Hematopoietic multipotent progenitor cell treated with erythropoietin and hydrocortisone succinate and interleukin-3 and kit ligand, for 6 days (in vitro differentiated cells): ENCODE measurements at regions not wholly inside any gene's neighbourhood (a gene's known extent, or its start where the extent isn't known, plus 50 kb on each side); places are given as distances from the start of the nearest gene placed in this dataset.
"Not testable (repeated sequence)": the region's sequence is repeated elsewhere in the genome, so short reads cannot be mapped to it uniquely, and the experiment has no call there.

Experiments
- DNase-seq: peaks from one replicate; pipeline ENCODE4 v3.0.0-alpha.2; 2015

DNA sequence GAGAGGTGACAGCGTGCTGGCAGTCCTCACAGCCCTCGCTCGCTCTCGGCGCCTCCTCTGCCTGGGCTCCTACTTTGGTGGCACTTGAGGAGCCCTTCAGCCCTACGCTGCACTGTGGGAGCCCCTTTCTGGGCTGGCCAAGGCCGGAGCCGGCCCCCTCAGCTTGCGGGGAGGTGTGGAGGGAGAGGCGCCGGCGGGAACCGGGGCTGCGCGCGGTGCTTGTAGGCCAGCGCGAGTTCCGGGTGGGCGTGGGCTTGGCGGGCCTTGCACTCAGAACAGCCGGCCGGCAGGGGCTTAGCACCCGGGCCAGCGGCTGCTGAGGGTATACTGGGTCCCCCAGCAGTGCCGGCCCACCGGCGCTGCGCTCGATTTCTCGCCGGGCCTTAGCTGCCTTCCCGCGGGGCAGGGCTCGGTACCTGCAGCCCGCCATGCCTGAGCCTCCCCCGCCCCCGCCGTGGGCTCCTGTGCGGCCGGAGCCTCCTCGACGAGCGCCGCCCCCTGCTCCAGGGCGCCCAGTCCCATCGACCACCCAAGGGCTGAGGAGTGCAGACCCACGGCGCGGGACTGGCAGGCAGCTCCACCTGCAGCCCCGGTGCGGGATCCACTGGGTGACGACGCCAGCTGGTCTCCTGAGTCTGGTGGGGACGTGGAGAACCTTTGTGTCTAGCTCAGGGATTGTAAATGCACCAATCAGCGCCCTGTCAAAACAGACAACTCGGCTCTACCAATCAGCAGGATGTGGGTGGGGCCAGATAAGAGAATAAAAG is 661.0 kb downstream of the ETNK1 start:
- DNase-seq, result not testable (repeated sequence)

- no peak for DNase-seq
Measured at GRCh38 chr12:23290627-23291330, 658.7 kb downstream of the SOX5 start.

DNA sequence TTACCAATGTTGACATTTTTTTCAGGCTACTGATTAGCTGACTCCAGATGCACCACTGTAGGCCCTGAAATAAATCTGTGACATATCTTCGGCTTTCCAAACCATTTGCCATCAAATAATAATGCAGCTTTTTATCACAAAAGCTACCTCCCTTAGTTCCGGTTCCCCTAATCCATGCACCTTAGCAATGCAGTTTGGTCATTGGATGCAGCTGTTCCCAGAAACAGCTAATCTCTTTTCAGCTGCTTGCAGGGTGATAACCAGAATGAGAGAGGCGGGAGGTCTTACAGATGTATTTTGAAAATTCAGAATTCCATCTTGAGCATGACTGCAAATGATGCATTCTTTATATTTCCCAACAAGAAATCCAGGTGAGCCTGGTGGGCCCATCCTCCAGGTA is 646.2 kb downstream of the SOX5 start:
- DNase-seq, result no peak

GRCh38 chr12:23303821-23304220 is 645.6 kb downstream of the SOX5 start:
- no peak for DNase-seq

- DNase-seq, result no peak
Measured at GRCh38 chr12:23333938-23334337, 615.5 kb downstream of the SOX5 start.

DNA sequence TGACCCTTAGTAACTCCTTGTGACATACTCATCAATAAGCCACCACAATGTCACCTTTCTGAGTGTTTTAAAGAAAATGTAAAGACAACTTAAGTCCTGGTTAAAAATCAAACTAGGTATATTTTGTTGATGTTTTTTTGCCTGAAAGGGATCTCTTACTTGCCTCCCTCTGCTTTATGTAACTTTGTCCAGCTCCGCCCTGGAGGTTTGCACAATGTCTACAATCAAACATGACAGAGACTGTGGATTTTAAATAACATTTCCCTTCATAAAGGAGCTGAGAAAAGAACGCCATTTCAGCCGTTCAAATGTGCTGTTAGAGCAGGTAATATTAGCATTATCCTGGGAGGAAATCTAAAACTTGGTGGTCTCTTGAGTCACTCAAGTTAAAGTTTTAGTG is 613.9 kb downstream of the SOX5 start:
- no peak for DNase-seq

DNA sequence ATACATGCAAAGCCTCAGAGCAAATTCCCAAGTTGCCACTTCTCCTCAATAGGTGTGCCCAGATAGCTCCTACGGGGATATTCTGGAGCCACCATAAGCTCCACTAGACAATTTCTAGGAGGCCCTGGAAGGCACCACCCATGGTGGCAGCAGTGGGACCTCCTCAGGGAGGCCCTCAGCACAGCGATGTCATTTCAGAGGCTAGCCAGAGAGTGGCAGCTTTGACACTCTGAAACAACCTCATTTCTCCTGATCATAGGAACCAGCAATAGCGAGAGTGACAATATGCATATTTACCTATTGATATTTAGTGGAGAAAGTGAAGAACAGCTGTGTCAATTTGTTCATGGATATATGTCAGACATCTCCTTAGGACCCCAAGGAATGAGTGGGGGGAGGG is 612.3 kb downstream of the SOX5 start:
- no peak for DNase-seq

GRCh38 chr12:23340351-23340750 is 609.1 kb downstream of the SOX5 start:
- no peak for DNase-seq

GRCh38 chr12:23342407-23342806 is 607.1 kb downstream of the SOX5 start:
- DNase-seq, result no peak

- DNase-seq, result no peak
Measured at GRCh38 chr12:23349564-23349963, 599.9 kb downstream of the SOX5 start.

DNA sequence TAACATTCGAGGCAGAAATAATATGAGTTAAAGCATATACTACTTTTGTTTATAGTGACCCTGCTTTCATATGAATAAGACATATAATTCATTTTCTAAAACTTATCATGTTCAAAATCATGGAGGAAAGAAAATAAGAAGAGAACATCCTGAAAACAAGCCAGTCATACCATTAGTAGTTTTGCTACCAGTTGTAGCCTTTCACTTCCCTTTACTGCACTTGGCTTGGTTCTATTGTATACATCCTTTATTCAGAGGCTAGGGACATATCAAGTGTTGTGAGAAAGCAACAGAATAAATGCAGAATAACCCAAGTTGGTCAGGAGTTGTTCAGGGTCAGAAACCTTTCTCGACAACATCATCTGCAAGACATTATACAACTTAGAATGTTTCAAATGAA is 598.7 kb downstream of the SOX5 start:
- no peak for DNase-seq

DNA sequence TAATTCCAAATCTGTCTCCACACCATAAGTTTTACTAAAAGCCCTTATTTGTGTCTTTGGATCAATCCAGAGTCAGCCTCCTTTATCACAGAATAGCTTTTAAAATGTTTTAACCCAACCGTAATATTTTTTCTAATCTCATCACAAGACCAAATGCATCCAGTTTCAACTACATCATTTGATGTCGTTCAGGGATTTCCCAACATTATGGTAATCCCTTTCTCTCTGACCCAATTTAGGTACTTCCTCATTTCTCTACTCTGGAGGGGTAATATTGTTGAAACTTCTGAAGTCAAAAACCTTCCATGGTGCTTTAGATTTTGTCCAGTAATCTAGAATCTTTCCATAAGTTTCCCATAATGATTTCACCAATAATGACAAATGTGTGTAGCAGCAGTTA is 596.8 kb downstream of the SOX5 start:
- no peak for DNase-seq

DNA sequence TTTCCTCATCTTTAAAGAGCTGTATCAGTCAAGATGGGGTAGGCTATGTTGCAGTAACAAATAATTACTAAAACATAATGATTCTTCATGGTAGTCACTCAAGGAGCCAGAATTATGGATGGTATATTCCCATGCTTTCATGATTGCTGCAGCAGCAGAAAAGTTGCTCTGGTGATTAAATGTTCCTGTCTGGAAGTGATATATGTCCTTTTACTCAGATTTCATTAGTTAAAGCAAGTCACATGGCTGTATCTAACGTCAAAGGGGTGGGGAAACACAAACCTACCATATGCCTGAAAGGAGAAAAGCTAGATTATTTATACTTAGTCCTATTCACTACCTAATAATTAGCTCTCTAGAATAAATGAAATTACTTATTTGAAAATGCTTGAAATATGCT is 594.7 kb downstream of the SOX5 start:
- no peak for DNase-seq

- DNase-seq, result no peak
Measured at GRCh38 chr12:23356440-23356839, 593.0 kb downstream of the SOX5 start.

DNA sequence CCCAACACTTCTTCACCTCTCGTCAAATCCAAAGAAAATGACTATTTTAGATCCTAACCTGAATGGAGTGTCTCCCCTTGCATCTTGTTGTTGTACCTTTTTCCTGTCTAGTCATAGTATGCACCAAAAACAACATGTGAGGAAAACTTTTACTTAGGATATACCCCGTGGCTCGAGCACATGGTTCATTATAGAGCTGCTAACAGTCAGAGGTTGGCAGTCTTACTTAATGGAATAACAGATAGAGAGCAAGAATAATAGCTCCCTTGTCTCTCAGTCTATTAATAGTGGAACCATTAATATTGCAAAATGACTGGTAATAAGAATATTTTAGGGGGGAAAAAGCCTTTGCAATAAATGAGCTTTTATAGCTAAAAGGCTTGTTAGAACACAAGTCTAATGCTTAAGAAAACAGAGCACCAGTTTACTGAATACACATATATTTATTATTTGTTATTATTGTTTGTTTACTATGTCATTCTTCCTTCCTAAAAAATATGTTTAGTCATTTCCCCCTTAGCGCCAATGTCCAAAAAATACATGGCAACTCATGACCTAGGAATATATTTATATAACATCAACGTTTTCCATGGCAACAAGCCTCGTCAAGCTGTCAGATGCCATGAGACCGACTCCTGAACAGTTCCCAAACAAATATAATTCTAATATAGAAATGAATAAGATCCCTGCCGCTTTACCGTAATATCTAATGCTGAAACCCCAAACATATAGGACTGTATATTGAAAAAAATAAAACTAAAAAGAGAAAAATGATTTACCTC is 592.4 kb downstream of the SOX5 start:
- no peak for DNase-seq

DNA sequence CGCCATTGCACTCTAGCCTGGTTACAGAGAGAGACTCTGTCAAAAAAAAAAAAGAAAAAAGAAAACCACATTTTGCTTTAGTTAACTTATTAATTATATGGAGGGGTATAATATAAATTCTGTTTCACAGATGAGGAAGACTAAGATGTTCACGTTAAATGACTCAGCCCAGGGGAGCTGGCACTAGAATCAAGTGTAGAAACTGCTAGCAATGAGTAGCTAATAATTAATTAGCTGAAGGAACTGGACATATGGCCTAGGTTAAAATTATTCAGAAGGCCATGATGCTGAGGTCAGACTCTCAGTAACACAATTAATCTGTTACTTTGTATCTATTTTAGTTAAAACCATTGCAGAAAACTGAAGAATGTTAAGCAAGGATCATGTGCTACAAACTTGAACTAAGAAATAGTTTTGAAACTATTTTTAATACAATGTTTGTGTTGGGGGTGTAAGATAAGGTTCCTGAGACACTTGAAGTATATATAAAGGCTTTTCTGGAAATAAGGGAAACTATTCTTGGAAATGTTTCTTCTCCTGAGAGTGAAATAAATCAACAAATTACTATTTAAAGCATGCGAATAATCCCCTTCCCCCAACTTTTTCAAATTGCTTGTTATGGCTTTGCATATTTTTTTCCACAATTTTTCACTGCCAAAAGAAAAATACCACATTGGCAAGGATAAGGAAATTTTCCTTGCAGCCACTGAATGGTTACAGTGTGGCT is 589.3 kb downstream of the SOX5 start:
- no peak for DNase-seq

DNA sequence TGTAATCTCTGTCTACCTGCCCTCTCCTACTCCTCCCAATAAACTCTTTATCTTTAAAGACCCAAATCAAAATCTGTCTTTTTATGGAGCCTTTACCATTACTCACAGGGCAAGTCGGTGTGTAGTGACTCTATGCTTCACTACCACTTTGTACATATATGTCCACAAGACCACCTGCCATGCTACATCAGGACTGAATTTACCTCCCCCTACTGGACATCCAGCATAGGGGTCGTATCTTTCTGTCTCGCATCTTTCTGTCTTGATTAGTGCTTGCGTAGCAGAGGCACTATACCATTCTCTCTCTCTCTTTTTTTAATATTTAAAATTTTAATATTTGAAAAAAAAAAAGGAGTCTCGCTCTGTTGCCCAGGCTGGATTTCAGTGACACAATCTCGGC is 587.5 kb downstream of the SOX5 start:
- DNase-seq, result no peak

DNA sequence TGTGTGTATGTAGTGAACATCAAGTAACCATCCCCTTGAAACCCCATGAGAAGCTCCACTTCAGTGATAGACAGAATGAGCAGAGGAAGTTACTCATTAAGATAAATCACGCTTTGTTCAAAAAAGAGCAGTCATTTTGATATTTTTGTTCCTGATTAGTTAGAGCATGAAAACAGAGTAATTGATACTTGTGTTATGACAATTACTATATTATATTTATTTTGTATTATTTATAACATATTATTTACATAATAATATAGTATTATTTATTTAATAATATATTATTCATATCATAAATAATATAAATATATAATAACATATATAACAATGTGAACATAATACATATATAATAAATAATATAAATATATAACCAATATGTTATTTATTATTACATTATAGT is 580.9 kb downstream of the SOX5 start:
- no peak for DNase-seq

- DNase-seq, result no peak
Measured at GRCh38 chr12:23375621-23376020, 573.8 kb downstream of the SOX5 start.

- no peak for DNase-seq
Measured at GRCh38 chr12:23376238-23376637, 573.2 kb downstream of the SOX5 start.

DNA sequence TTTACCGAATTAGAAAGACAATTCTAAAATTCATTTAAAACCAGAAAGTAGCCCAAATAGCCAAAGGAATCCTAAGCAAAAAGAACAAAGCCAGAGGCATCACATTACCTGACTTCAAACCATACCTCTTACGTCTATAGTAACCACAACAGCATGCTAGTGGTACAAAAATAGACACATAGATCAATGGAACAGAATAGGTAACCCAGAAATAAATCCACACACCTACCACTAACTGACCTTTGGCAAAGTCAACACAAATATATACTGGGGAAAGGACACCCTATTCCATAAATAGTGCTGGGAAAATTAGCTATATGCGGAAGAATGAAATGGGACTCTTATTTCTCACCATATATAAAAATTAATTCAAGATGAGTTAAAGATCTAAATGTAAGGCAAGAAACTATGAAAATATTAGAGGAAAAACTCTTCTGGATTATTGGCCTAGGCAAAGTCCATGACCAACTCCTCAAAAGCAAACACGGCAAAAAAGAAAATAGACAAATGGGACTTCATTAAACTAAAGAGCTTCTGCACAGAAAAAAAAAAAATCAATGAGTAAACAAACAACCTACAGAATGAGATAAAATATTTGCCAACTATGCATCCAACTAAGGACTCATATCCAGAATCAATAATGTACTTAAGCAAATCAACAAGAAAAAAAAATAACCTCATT is 568.9 kb downstream of the SOX5 start:
- DNase-seq, result no peak

DNA sequence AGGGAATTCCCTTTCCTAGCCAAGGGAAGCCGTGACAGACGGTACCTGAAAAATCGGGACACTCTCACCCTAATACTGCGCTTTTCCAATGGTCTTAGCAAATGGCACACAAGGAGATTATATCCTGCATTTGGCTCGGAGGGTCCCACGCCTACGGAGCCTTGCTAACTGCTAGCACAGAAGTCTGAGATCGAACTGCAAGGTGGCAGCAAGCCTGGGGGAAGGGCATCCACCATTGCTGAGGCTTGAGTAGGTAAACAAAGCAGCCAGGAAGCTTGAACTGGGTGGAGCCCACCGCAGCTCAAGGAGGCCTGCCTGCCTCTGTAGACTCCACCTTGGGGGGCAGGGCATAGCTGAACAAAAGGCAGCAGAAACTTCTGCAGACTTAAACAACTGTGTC is 560.6 kb downstream of the SOX5 start:
- DNase-seq, result not testable (repeated sequence)

- DNase-seq, result not testable (repeated sequence)
Measured at GRCh38 chr12:23389315-23389714, 560.2 kb downstream of the SOX5 start.
